NB4 (cell line): ENCODE measurements at regions not wholly inside any gene's neighbourhood (a gene's known extent, or its start where the extent isn't known, plus 50 kb on each side); places are given as distances from the start of the nearest gene placed in this dataset.

Source experiments
- CTCF ChIP-seq: IDR thresholded peaks from one replicate; pipeline ENCODE4 v1.5.1; 2012; ENCODE audit warnings: low read depth, low read length
- MAX ChIP-seq: IDR thresholded peaks from 2 replicates; pipeline ENCODE4 v1.6.1; 2011; ENCODE audit warnings: low read depth, low read length
- POLR2A ChIP-seq: IDR thresholded peaks from 2 replicates; pipeline ENCODE4 v1.6.1; 2011; ENCODE audit warnings: mild to moderate bottlenecking; ENCODE audit not compliant: insufficient read length; ENCODE audit errors: extremely low read depth

- TF ChIP-seq CTCF = no peak
- no peak for TF ChIP-seq POLR2A
- TF ChIP-seq MAX = no peak
These were observed 125.1 kb downstream of the TFPI2 start for GRCh38 chr7:93765475-93765874.
